HepG2 (cell line): ENCODE measurements at regions not wholly inside any gene's neighbourhood (a gene's known extent, or its start where the extent isn't known, plus 50 kb on each side); places are given as distances from the start of the nearest gene placed in this dataset.

ENCODE experiments used
- ATAC-seq: fragments of 200-7000 bp; cut with Tn5 transposase; 3 replicates; pipeline ENCODE4 v1.9.1; 2020; ENCODE audit warnings: mild to moderate bottlenecking, moderate library complexity
- BruUV-seq: library from RNA; stranded (reverse); fragments of 400-500 nt; replicated peaks from 2 replicates; lab custom pipeline; 2021; lab: Mats Ljungman, UMichigan
- CTCF ChIA-PET: fragments of 300-600 bp; formaldehyde crosslinking; extraction: SDS; loops from one replicate; lab custom pipeline; 2021; ENCODE audit warnings: low total read pairs, inconsistent platforms, low intra/inter-chr PET ratio; lab: Yijun Ruan, JAX
- POLR2A ChIA-PET: fragments of 350-600 bp; sonication (Branson Sonifier 250); formaldehyde crosslinking; loops from one replicate; lab custom pipeline; 2020; ENCODE audit warnings: antibody characterized with exemption, inconsistent platforms; lab: Yijun Ruan, JAX
- DNase-seq: peaks from one replicate; pipeline ENCODE4 v3.0.0-alpha.2; 2015; ENCODE audit warnings: low spot score
- FAIRE-seq: peaks from 3 replicates; lab custom pipeline; 2011; peaks lifted over from hg19 to GRCh38; lab: Jason Lieb, UNC
- H2AFZ ChIP-seq: one replicate; pipeline ENCODE4 v1.6.1; 2011; ENCODE audit warnings: low read length, inconsistent platforms
- H3K27ac ChIP-seq: fragments of 300-600 bp; 3 replicates; pipeline ENCODE4 v1.8.0; 2011; ENCODE audit warnings: mixed run types, mild to moderate bottlenecking, mixed read lengths, low read length, inconsistent platforms; ENCODE audit not compliant: insufficient read depth; ENCODE audit errors: extremely low read length
- H3K27me3 ChIP-seq, 2 experiments: fragments of 200-600 bp in 1 of 2; 2 replicates in 1 of 2; 3 replicates in 1 of 2; pipeline versions ENCODE4 v1.6.0 to v1.8.0; 2011; ENCODE audit warnings: low read length in 2 of 2, mild to moderate bottlenecking in 2 of 2, moderate library complexity in 2 of 2, inconsistent platforms in 1 of 2; ENCODE audit not compliant: insufficient read depth in 2 of 2, control insufficient read depth in 1 of 2
- H3K36me3 ChIP-seq, 2 experiments: fragments of 200-600 bp in 1 of 2; replicated peaks in 1 of 2; 2 replicates in 1 of 2; 3 replicates in 1 of 2; pipeline versions ENCODE4 v1.5.1 to v1.8.0; 2011; ENCODE audit warnings: low read length in 2 of 2, inconsistent platforms in 1 of 2; ENCODE audit not compliant: insufficient read depth in 2 of 2, control insufficient read depth in 1 of 2
- H3K4me1 ChIP-seq: 2 replicates; pipeline ENCODE4 v1.5.1; 2012; ENCODE audit warnings: low read length, inconsistent platforms; ENCODE audit not compliant: insufficient read depth
- H3K4me2 ChIP-seq: 2 replicates; pipeline ENCODE4 v1.6.0; 2011; ENCODE audit warnings: low read depth, low read length, inconsistent platforms
- H3K4me3 ChIP-seq, 3 experiments: fragments of 200-600 bp in 1 of 3; sonication (generic), shearing (Covaris generic) in 1 of 3; replicated peaks in 1 of 3; 2 replicates each; pipeline ENCODE4 v1.5.1; 2011 to 2016; ENCODE audit warnings: low read length in 3 of 3, inconsistent platforms in 2 of 3, low read depth in 2 of 3, mild to moderate bottlenecking in 2 of 3, control low read depth in 1 of 3, mixed read lengths in 1 of 3; ENCODE audit not compliant: insufficient read depth in 1 of 3
- H3K79me2 ChIP-seq: one replicate; pipeline ENCODE4 v1.6.1; 2011; ENCODE audit warnings: low read length, inconsistent platforms; ENCODE audit not compliant: insufficient read depth
- H3K9ac ChIP-seq: 2 replicates; pipeline ENCODE4 v1.6.0; 2011; ENCODE audit warnings: mild to moderate bottlenecking, low read depth, low read length, inconsistent platforms; ENCODE audit not compliant: insufficient read depth
- H3K9me3 ChIP-seq: 2 replicates; pipeline ENCODE4 v1.5.1; 2012; ENCODE audit warnings: mild to moderate bottlenecking, low read length
- H4K20me1 ChIP-seq: 2 replicates; pipeline ENCODE4 v1.6.0; 2011; ENCODE audit warnings: inconsistent platforms, mild to moderate bottlenecking, low read length, moderate library complexity; ENCODE audit not compliant: insufficient read depth
- ATF1 ChIP-seq: IDR thresholded peaks from 2 replicates; pipeline ENCODE4 v1.6.1; 2016; ENCODE audit warnings: mild to moderate bottlenecking, control low read depth
- CREM ChIP-seq, 2 experiments: sonication (generic) in 1 of 2; formaldehyde crosslinking in 1 of 2; IDR thresholded peaks; 2 replicates each; pipeline versions ENCODE4 v1.4.0 to v1.6.1; 2016 to 2020; ENCODE audit warnings: antibody characterized with exemption in 1 of 2, mild to moderate bottlenecking in 1 of 2, missing genetic modification reagents in 1 of 2
- FOXO1 ChIP-seq: sonication (generic); formaldehyde crosslinking; IDR thresholded peaks from 2 replicates; pipeline ENCODE4 v1.4.0; 2020; ENCODE audit warnings: missing genetic modification reagents
- FOXP1 ChIP-seq, 2 experiments: fragments of 450-650 bp in 1 of 2; IDR thresholded peaks; 2 replicates each; pipeline ENCODE4 v1.6.1; 2017 to 2018; ENCODE audit warnings: antibody characterized with exemption in 1 of 2
- IRF9 ChIP-seq: sonication (generic); formaldehyde crosslinking; IDR thresholded peaks from 2 replicates; pipeline ENCODE4 v1.8.0; 2022; ENCODE audit warnings: missing genetic modification reagents, mild to moderate bottlenecking, borderline replicate concordance
- NR2F2 ChIP-seq: IDR thresholded peaks from 2 replicates; pipeline ENCODE4 v1.6.1; 2012; ENCODE audit warnings: low read depth, inconsistent platforms, borderline replicate concordance
- PPARG ChIP-seq: conservative IDR thresholded peaks from 2 replicates; pipeline ENCODE4 v1.6.1; 2016; ENCODE audit warnings: missing biosample characterization, missing genetic modification reagents
- RFX5 ChIP-seq: IDR thresholded peaks from 2 replicates; pipeline ENCODE4 v1.6.1; 2011; ENCODE audit warnings: low read depth, low read length, improper control_type of control experiment
- RXRB ChIP-seq: IDR thresholded peaks from 2 replicates; pipeline ENCODE4 v1.6.1; 2016; ENCODE audit warnings: borderline replicate concordance, missing genetic modification reagents, missing compliant biosample characterization
- SOX5 ChIP-seq: IDR thresholded peaks from 2 replicates; pipeline ENCODE4 v1.6.1; 2016; ENCODE audit warnings: borderline replicate concordance
- TCF7L2 ChIP-seq: IDR thresholded peaks from 2 replicates; pipeline ENCODE4 v1.6.1; 2011; ENCODE audit warnings: mild to moderate bottlenecking, low read depth, low read length, moderate library complexity
- ZNF260 ChIP-seq: sonication (generic); formaldehyde crosslinking; IDR thresholded peaks from 2 replicates; pipeline ENCODE4 v1.4.0; 2020; ENCODE audit warnings: missing genetic modification reagents, low read depth, mild to moderate bottlenecking, borderline replicate concordance
- ZNF282 ChIP-seq: fragments of 450-650 bp; IDR thresholded peaks from 2 replicates; pipeline ENCODE4 v1.6.1; 2018; ENCODE audit not compliant: partially characterized antibody
- WGBS: methylation state at CpG from one replicate; pipeline ENCODE4 v1.1.6; 2017; ENCODE audit warnings: low lambda C conversion rate; 5-methylcytosine and 5-hydroxymethylcytosine counted together
- in situ Hi-C: cut with HindIII; loops from 2 replicates; pipeline ENCODE4 v1.10.0; 2017; ENCODE audit warnings: low pct_unique_long_range_greater_than_20kb; ENCODE audit not compliant: extremely low pct_ligation_motif_present
- intact Hi-C: fragments of 100-400 bp; cut with micrococcal nuclease; formaldehyde crosslinking; loops from one replicate; pipeline ENCODE4 v1.10.0; 2022; ENCODE audit not compliant: unreplicated experiment
- TF ChIP-seq, protein P1 (sequence below), 2 experiments: IDR thresholded peaks; 2 replicates each; pipeline ENCODE4 v1.6.1; 2011 to 2012; ENCODE audit warnings: low read length in 2 of 2, borderline replicate concordance in 1 of 2, low read depth in 1 of 2, mild to moderate bottlenecking in 1 of 2, moderate library complexity in 1 of 2
- TF ChIP-seq, protein P2 (sequence below): sonication (generic); formaldehyde crosslinking; IDR thresholded peaks from 2 replicates; pipeline ENCODE4 v1.8.0; 2022; ENCODE audit warnings: missing genetic modification reagents, mild to moderate bottlenecking, moderate library complexity, borderline replicate concordance

GRCh38 chr20:51265361-51265760 lies 242.5 kb upstream of the KCNG1 start (continued):
- no peak for TF ChIP-seq IRF9 (CRISPR knock-in tag)
- TF ChIP-seq ZNF282: no peak
- no peak for TF ChIP-seq ZNF260 (CRISPR knock-in tag)
- no peak for TF ChIP-seq TCF7L2

GRCh38 chr20:51262240-51262639 lies 239.3 kb upstream of the KCNG1 start:
- H2AFZ ChIP-seq: no peak overlapping the region
- no peaks in the 10 kb centered on the region for H3K9me3 ChIP-seq
- CTCF ChIA-PET: no interaction called here
- ATAC-seq (peak; percentile 72), DNase-seq (peak; percentile 43), FAIRE-seq (no peak)
- H3K4me1 ChIP-seq: peaks cover 17% of the 10 kb centered on the region
- H3K9ac ChIP-seq: no peak overlapping the region
- H4K20me1 ChIP-seq: no peaks in the 10 kb centered on the region
- in situ Hi-C loops (no loop called here), intact Hi-C loops (no loop called here)
- peak overlapping the region; percentile 15; the same call in 1 of the 2 replicates for H3K4me2 ChIP-seq
- no peak overlapping the region for H3K27ac ChIP-seq
- no TSS peak for BruUV-seq
- H3K4me3 ChIP-seq: no peak overlapping the region
- POLR2A ChIA-PET: no interaction called here
- no peaks in the 10 kb centered on the region for H3K36me3 ChIP-seq
- no peaks in the 10 kb centered on the region for H3K79me2 ChIP-seq
- 8% methylated on average over 9 of the region's 9 CpGs for WGBS
- H3K27me3 ChIP-seq: peaks cover 2 to 32% of the 10 kb centered on the region in 2 experiments; a peak in 3 of 5 replicates
- TF ChIP-seq, protein P1, sequence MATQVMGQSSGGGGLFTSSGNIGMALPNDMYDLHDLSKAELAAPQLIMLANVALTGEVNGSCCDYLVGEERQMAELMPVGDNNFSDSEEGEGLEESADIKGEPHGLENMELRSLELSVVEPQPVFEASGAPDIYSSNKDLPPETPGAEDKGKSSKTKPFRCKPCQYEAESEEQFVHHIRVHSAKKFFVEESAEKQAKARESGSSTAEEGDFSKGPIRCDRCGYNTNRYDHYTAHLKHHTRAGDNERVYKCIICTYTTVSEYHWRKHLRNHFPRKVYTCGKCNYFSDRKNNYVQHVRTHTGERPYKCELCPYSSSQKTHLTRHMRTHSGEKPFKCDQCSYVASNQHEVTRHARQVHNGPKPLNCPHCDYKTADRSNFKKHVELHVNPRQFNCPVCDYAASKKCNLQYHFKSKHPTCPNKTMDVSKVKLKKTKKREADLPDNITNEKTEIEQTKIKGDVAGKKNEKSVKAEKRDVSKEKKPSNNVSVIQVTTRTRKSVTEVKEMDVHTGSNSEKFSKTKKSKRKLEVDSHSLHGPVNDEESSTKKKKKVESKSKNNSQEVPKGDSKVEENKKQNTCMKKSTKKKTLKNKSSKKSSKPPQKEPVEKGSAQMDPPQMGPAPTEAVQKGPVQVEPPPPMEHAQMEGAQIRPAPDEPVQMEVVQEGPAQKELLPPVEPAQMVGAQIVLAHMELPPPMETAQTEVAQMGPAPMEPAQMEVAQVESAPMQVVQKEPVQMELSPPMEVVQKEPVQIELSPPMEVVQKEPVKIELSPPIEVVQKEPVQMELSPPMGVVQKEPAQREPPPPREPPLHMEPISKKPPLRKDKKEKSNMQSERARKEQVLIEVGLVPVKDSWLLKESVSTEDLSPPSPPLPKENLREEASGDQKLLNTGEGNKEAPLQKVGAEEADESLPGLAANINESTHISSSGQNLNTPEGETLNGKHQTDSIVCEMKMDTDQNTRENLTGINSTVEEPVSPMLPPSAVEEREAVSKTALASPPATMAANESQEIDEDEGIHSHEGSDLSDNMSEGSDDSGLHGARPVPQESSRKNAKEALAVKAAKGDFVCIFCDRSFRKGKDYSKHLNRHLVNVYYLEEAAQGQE (IDR thresholded peaks at IDR 0.05; ENCODE audit: borderline replicate concordance in 1 of 2, low read depth in 1 of 2, low read length in 2 of 2): no peak
- TF ChIP-seq FOXO1 (CRISPR knock-in tag): peak; percentile 26; the same call in 1 of the 2 replicates
- peak; percentile 72 for TF ChIP-seq PPARG (CRISPR knock-in tag)
- TF ChIP-seq ATF1 (CRISPR knock-in tag): peak; percentile 39; the same call in 1 of the 2 replicates
- TF ChIP-seq RFX5: peak; percentile 66
- TF ChIP-seq, protein P2, sequence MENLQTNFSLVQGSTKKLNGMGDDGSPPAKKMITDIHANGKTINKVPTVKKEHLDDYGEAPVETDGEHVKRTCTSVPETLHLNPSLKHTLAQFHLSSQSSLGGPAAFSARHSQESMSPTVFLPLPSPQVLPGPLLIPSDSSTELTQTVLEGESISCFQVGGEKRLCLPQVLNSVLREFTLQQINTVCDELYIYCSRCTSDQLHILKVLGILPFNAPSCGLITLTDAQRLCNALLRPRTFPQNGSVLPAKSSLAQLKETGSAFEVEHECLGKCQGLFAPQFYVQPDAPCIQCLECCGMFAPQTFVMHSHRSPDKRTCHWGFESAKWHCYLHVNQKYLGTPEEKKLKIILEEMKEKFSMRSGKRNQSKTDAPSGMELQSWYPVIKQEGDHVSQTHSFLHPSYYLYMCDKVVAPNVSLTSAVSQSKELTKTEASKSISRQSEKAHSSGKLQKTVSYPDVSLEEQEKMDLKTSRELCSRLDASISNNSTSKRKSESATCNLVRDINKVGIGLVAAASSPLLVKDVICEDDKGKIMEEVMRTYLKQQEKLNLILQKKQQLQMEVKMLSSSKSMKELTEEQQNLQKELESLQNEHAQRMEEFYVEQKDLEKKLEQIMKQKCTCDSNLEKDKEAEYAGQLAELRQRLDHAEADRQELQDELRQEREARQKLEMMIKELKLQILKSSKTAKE (CRISPR knock-in tag): peak; percentile 40; the same call in 1 of the 2 replicates
- TF ChIP-seq NR2F2: peak; percentile 74
- TF ChIP-seq CREM (IDR thresholded peaks at IDR 0.05): peak; percentile 39
- no peak for TF ChIP-seq CREM (CRISPR knock-in tag; IDR thresholded peaks at IDR 0.05)
- no peak for TF ChIP-seq FOXP1 (IDR thresholded peaks at IDR 0.05)
- peak; percentile 61; the same call in 1 of the 2 replicates for TF ChIP-seq FOXP1 (CRISPR knock-in tag; IDR thresholded peaks at IDR 0.05)
- TF ChIP-seq RXRB (CRISPR knock-in tag): peak; percentile 48; the same call in 1 of the 2 replicates
- peak; percentile 45; the same call in 1 of the 2 replicates for TF ChIP-seq SOX5
